ENCODE measurements at regions not wholly inside any gene's neighbourhood (a gene's known extent, or its start where the extent isn't known, plus 50 kb on each side); places are given as distances from the start of the nearest gene placed in this dataset.

GRCh38 chr15:60223176-60223575 lies 174.6 kb downstream of the ANXA2 start:
- TF ChIP-seq CTCF (IDR thresholded peaks at IDR 0.05; ENCODE audit: low read length, missing control alignments): no peak

GRCh38 chr15:60226924-60227323 lies 170.9 kb downstream of the ANXA2 start:
- no peak overlapping the region for H3K4me3 ChIP-seq (replicated peaks; ENCODE audit: low read depth, low read length)
- no peak for TF ChIP-seq CTCF (IDR thresholded peaks at IDR 0.05; ENCODE audit: low read length, missing control alignments)
- no peak for DNase-seq (ENCODE audit: low read depth)

More at GRCh38 chr15:60223176-60223575, 174.6 kb downstream of the ANXA2 start:
- H3K4me3 ChIP-seq (replicated peaks; ENCODE audit: low read depth, low read length): no peak overlapping the region
- DNase-seq (ENCODE audit: low read depth): no peak

GRCh38 chr15:60228101-60228500 lies 169.7 kb downstream of the ANXA2 start:
- DNase-seq (ENCODE audit: low read depth): peak; percentile 10
- H3K4me3 ChIP-seq (replicated peaks; ENCODE audit: low read depth, low read length): no peak overlapping the region
- no peak for TF ChIP-seq CTCF (IDR thresholded peaks at IDR 0.05; ENCODE audit: low read length, missing control alignments)

GRCh38 chr15:60228619-60229018 lies 169.2 kb downstream of the ANXA2 start:
- no peak overlapping the region for H3K4me3 ChIP-seq (replicated peaks; ENCODE audit: low read depth, low read length)
- DNase-seq (ENCODE audit: low read depth): no peak
- no peak for TF ChIP-seq CTCF (IDR thresholded peaks at IDR 0.05; ENCODE audit: low read length, missing control alignments)

GRCh38 chr15:60235951-60236710 lies 161.7 kb downstream of the ANXA2 start:
- H3K4me3 ChIP-seq (replicated peaks; ENCODE audit: low read depth, low read length): no peak overlapping the region
- DNase-seq (ENCODE audit: low read depth): no peak
- no peak for TF ChIP-seq CTCF (IDR thresholded peaks at IDR 0.05; ENCODE audit: low read length, missing control alignments)

GRCh38 chr15:60237446-60237845 lies 160.3 kb downstream of the ANXA2 start:
- DNase-seq (ENCODE audit: low read depth): no peak
- no peak for TF ChIP-seq CTCF (IDR thresholded peaks at IDR 0.05; ENCODE audit: low read length, missing control alignments)
- no peak overlapping the region for H3K4me3 ChIP-seq (replicated peaks; ENCODE audit: low read depth, low read length)

GRCh38 chr15:60243769-60244168 lies 154.0 kb downstream of the ANXA2 start:
- TF ChIP-seq CTCF (IDR thresholded peaks at IDR 0.05; ENCODE audit: low read length, missing control alignments): no peak
- H3K4me3 ChIP-seq (replicated peaks; ENCODE audit: low read depth, low read length): no peak overlapping the region

More at GRCh38 chr15:60243769-60244168, 154.0 kb downstream of the ANXA2 start:
- DNase-seq (ENCODE audit: low read depth): no peak

All from fibroblast of pulmonary artery (primary cell).